ENCODE measurements at regions not wholly inside any gene's neighbourhood (a gene's known extent, or its start where the extent isn't known, plus 50 kb on each side); places are given as distances from the start of the nearest gene placed in this dataset.

GRCh38 chr13:33340631-33341030 is 55.1 kb upstream of the STARD13 start:
- Histone ChIP-seq H3K4me3 (ENCODE audit: low read length) (no peak overlapping the region), H3K9ac (ENCODE audit: low read depth, low read length) (no peak overlapping the region), H3K27me3 (ENCODE audit: insufficient read depth, low read length) (no peaks in the 10 kb centered on the region), H3K9me3 (ENCODE audit: insufficient read depth, low read depth, low read length) (no peaks in the 10 kb centered on the region), H3K36me3 (ENCODE audit: insufficient read depth, low read depth, low read length) (no peaks in the 10 kb centered on the region), H3K4me1 (ENCODE audit: insufficient read depth, low read length) (peaks cover 3% of the 10 kb centered on the region; the same call in 1 of the 2 replicates), H3K27ac (ENCODE audit: low read length) (no peak overlapping the region)

- no peak overlapping the region for H3K27ac ChIP-seq (ENCODE audit: low read length)
- no peak overlapping the region for H3K4me3 ChIP-seq (ENCODE audit: low read length)
- peaks cover 3% of the 10 kb centered on the region; the same call in 1 of the 2 replicates for H3K4me1 ChIP-seq (ENCODE audit: insufficient read depth, low read length)
- H3K27me3 ChIP-seq (ENCODE audit: insufficient read depth, low read length): no peaks in the 10 kb centered on the region
- no peaks in the 10 kb centered on the region for H3K9me3 ChIP-seq (ENCODE audit: insufficient read depth, low read depth, low read length)
- no peaks in the 10 kb centered on the region for H3K36me3 ChIP-seq (ENCODE audit: insufficient read depth, low read depth, low read length)
- H3K9ac ChIP-seq (ENCODE audit: low read depth, low read length): no peak overlapping the region
Observed at GRCh38 chr13:33341861-33342452, 56.4 kb upstream of the STARD13 start.

DNA sequence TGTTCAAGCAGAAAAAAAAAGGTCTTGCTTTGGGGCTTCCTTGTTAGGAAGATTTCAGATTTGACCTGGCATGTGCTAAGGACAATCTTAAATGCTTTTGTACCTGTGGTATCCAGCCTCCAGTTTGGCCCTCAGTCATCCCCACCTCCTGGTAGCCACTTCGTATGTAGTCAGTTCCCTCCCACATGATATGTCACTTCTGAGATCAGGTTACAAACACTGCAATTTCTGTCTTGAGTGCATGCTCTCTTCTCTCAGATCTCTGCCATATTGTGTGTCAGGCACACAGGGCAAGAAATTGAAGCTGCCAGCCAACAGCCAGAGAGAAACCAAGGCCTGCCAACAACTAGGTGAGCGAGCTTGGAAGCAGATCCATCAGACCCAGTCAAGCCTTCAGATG is 60.3 kb upstream of the STARD13 start:
- H3K27ac ChIP-seq (ENCODE audit: low read length): no peak overlapping the region
- H3K27me3 ChIP-seq (ENCODE audit: insufficient read depth, low read length): peaks cover 29% of the 10 kb centered on the region
- no peak overlapping the region for H3K9ac ChIP-seq (ENCODE audit: low read depth, low read length)
- no peaks in the 10 kb centered on the region for H3K36me3 ChIP-seq (ENCODE audit: insufficient read depth, low read depth, low read length)
- no peak overlapping the region for H3K4me3 ChIP-seq (ENCODE audit: low read length)
- H3K4me1 ChIP-seq (ENCODE audit: insufficient read depth, low read length): peaks cover 3% of the 10 kb centered on the region; the same call in 1 of the 2 replicates
- H3K9me3 ChIP-seq (ENCODE audit: insufficient read depth, low read depth, low read length): no peaks in the 10 kb centered on the region

DNA sequence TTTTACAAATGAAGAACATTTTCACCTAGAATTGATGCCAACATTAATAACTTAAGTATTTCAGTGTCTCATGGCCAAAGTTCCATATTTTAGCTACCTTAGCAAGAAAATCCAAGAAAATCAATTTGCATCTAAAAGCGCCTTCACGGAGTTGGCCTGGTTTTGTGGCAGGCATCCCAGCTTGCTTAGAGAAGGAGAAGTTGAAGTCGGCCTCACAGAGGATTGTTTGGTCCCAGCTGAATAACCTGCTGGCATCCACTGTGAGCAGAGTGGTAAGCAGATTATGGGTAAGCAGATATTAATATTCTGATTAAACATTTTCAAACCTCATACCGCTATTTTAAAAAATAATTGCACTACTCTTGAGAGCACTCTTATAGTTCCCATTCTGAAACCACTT is 62.3 kb upstream of the STARD13 start:
- Histone ChIP-seq H3K9ac (ENCODE audit: low read depth, low read length) (no peak overlapping the region), H3K36me3 (ENCODE audit: insufficient read depth, low read depth, low read length) (no peaks in the 10 kb centered on the region), H3K9me3 (ENCODE audit: insufficient read depth, low read depth, low read length) (no peaks in the 10 kb centered on the region), H3K4me3 (ENCODE audit: low read length) (no peak overlapping the region), H3K27me3 (ENCODE audit: insufficient read depth, low read length) (peaks cover 47% of the 10 kb centered on the region), H3K27ac (ENCODE audit: low read length) (no peak overlapping the region), H3K4me1 (ENCODE audit: insufficient read depth, low read length) (no peaks in the 10 kb centered on the region)

DNA sequence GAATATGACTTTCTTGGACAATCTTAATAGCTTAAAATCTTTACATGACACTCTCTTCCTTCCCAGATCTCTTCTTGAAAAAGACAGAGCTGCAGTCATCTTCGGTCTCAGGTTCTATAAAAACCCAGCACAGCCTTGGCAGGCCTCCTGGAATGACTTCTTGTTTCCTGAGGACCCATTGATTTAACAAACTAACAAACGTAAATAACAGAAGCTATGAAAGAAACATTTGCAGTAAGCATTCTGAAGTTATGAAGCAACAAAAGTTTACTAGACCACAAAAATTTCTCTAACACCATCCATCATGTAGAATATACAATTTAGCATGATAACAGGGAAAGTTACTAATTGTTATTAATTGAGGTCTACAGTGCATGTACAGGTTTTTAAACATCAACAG is 62.8 kb upstream of the STARD13 start:
- H3K36me3 ChIP-seq (ENCODE audit: insufficient read depth, low read depth, low read length): no peaks in the 10 kb centered on the region
- no peak overlapping the region for H3K9ac ChIP-seq (ENCODE audit: low read depth, low read length)
- H3K4me1 ChIP-seq (ENCODE audit: insufficient read depth, low read length): no peaks in the 10 kb centered on the region
- no peak overlapping the region for H3K4me3 ChIP-seq (ENCODE audit: low read length)
- no peaks in the 10 kb centered on the region for H3K9me3 ChIP-seq (ENCODE audit: insufficient read depth, low read depth, low read length)
- peaks cover 51% of the 10 kb centered on the region for H3K27me3 ChIP-seq (ENCODE audit: insufficient read depth, low read length)
- no peak overlapping the region for H3K27ac ChIP-seq (ENCODE audit: low read length)

GRCh38 chr13:33349288-33349985 is 63.9 kb upstream of the STARD13 start:
- Histone ChIP-seq H3K36me3 (ENCODE audit: insufficient read depth, low read depth, low read length) (no peaks in the 10 kb centered on the region), H3K27me3 (ENCODE audit: insufficient read depth, low read length) (peaks cover 51% of the 10 kb centered on the region), H3K27ac (ENCODE audit: low read length) (no peak overlapping the region), H3K9me3 (ENCODE audit: insufficient read depth, low read depth, low read length) (no peaks in the 10 kb centered on the region), H3K4me3 (ENCODE audit: low read length) (peak overlapping the region; percentile 78; the same call in 1 of the 2 replicates), H3K9ac (ENCODE audit: low read depth, low read length) (no peak overlapping the region), H3K4me1 (ENCODE audit: insufficient read depth, low read length) (no peaks in the 10 kb centered on the region)

GRCh38 chr13:33349986-33350826 is 64.7 kb upstream of the STARD13 start:
- Histone ChIP-seq H3K27me3 (ENCODE audit: insufficient read depth, low read length) (peaks cover 51% of the 10 kb centered on the region), H3K4me1 (ENCODE audit: insufficient read depth, low read length) (no peaks in the 10 kb centered on the region), H3K4me3 (ENCODE audit: low read length) (peak overlapping the region; percentile 78), H3K36me3 (ENCODE audit: insufficient read depth, low read depth, low read length) (no peaks in the 10 kb centered on the region), H3K9ac (ENCODE audit: low read depth, low read length) (peak overlapping the region; percentile 31; the same call in 1 of the 2 replicates), H3K9me3 (ENCODE audit: insufficient read depth, low read depth, low read length) (no peaks in the 10 kb centered on the region), H3K27ac (ENCODE audit: low read length) (no peak overlapping the region)

DNA sequence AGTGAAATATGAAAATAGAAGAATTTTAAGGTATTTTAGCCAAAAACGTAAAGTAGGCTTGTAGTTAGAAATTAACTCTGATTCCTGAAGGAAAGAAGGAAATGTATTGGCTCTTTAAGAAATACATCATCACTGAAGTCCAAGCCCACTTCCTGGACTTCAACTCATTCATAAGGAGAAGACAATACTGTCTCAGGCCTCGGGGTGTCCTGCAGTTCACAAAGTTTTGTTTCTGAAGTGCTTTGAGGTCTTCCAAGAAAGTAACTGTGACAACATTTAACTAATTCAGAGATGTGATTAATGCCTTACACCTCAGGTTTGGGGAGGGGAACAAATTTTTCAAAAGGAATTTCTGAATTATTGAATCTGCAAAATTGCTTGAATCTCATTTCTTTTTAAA is 65.8 kb upstream of the STARD13 start:
- Histone ChIP-seq H3K9ac (ENCODE audit: low read depth, low read length) (no peak overlapping the region), H3K4me3 (ENCODE audit: low read length) (no peak overlapping the region), H3K36me3 (ENCODE audit: insufficient read depth, low read depth, low read length) (no peaks in the 10 kb centered on the region), H3K9me3 (ENCODE audit: insufficient read depth, low read depth, low read length) (no peaks in the 10 kb centered on the region), H3K27me3 (ENCODE audit: insufficient read depth, low read length) (peaks cover 51% of the 10 kb centered on the region), H3K4me1 (ENCODE audit: insufficient read depth, low read length) (no peaks in the 10 kb centered on the region), H3K27ac (ENCODE audit: low read length) (no peak overlapping the region)

DNA sequence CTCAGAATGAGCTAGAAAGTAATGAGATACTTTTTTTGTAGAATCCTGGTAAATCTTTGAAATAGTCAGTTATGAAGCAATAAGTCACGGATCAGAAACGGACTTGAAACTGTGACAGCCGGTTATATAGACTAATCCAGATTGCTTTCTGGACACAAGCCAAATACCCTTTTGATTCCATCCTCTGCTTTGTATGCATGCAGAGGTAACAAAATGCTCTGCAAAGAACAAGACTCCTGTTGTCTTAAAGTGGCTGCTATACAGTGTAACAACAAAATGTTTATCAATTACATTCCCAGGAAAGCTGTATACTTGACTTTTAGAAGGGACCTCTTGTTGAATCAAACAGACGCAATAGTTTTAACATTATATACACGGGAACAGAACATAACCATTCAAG is 66.5 kb upstream of the STARD13 start:
- H3K4me3 ChIP-seq (ENCODE audit: low read length): no peak overlapping the region
- no peak overlapping the region for H3K9ac ChIP-seq (ENCODE audit: low read depth, low read length)
- H3K27me3 ChIP-seq (ENCODE audit: insufficient read depth, low read length): peaks cover 51% of the 10 kb centered on the region
- H3K4me1 ChIP-seq (ENCODE audit: insufficient read depth, low read length): no peaks in the 10 kb centered on the region
- no peak overlapping the region for H3K27ac ChIP-seq (ENCODE audit: low read length)
- no peaks in the 10 kb centered on the region for H3K36me3 ChIP-seq (ENCODE audit: insufficient read depth, low read depth, low read length)
- no peaks in the 10 kb centered on the region for H3K9me3 ChIP-seq (ENCODE audit: insufficient read depth, low read depth, low read length)

- no peak overlapping the region for H3K9ac ChIP-seq (ENCODE audit: low read depth, low read length)
- H3K4me1 ChIP-seq (ENCODE audit: insufficient read depth, low read length): no peaks in the 10 kb centered on the region
- peaks cover 51% of the 10 kb centered on the region for H3K27me3 ChIP-seq (ENCODE audit: insufficient read depth, low read length)
- no peak overlapping the region for H3K4me3 ChIP-seq (ENCODE audit: low read length)
- no peak overlapping the region for H3K27ac ChIP-seq (ENCODE audit: low read length)
- H3K9me3 ChIP-seq (ENCODE audit: insufficient read depth, low read depth, low read length): no peaks in the 10 kb centered on the region
- H3K36me3 ChIP-seq (ENCODE audit: insufficient read depth, low read depth, low read length): no peaks in the 10 kb centered on the region
Observed at GRCh38 chr13:33352526-33352925, 67.0 kb upstream of the STARD13 start.

- Histone ChIP-seq H3K9ac (ENCODE audit: low read depth, low read length) (no peak overlapping the region), H3K4me1 (ENCODE audit: insufficient read depth, low read length) (no peaks in the 10 kb centered on the region), H3K27ac (ENCODE audit: low read length) (no peak overlapping the region), H3K27me3 (ENCODE audit: insufficient read depth, low read length) (peaks cover 48% of the 10 kb centered on the region), H3K9me3 (ENCODE audit: insufficient read depth, low read depth, low read length) (no peaks in the 10 kb centered on the region), H3K4me3 (ENCODE audit: low read length) (no peak overlapping the region), H3K36me3 (ENCODE audit: insufficient read depth, low read depth, low read length) (no peaks in the 10 kb centered on the region)
Observed at GRCh38 chr13:33353210-33353609, 67.7 kb upstream of the STARD13 start.
